ENCODE measurements at regions not wholly inside any gene's neighbourhood (a gene's known extent, or its start where the extent isn't known, plus 50 kb on each side); places are given as distances from the start of the nearest gene placed in this dataset.

DNA sequence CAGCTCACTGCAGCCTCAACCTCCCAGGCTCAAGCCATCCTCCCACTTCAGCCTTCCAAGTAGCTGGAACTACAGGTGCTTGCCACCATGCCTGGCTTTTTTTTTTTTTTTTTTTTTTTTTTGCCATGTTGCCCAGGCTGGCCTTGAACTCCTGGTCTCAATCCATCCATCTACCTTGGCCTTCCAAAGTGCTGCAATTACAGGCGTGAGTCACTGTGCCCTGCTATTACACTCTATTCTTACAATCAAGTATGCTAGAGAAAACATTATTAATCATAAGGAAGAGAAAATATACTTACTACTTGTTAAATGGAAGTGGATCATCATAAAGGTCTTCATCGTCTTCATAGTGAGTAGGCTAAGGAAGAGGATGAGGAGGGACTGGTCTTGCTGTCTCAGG lies 93.3 kb upstream of the DOCK9 start:
- Histone ChIP-seq H3K4me3 (no peak overlapping the region), H3K9me3 (peaks cover 8% of the 10 kb centered on the region), H3K36me3 (no peaks in the 10 kb centered on the region), H3K27ac (no peak overlapping the region), H3K4me1 (peaks cover 21% of the 10 kb centered on the region), H3K27me3 (ENCODE audit: low read depth) (no peaks in the 10 kb centered on the region)
- intact Hi-C loops (cut with DNase I) = no loop called here
- ATAC-seq (no peak), DNase-seq (no peak)
- TF ChIP-seq, protein P1, sequence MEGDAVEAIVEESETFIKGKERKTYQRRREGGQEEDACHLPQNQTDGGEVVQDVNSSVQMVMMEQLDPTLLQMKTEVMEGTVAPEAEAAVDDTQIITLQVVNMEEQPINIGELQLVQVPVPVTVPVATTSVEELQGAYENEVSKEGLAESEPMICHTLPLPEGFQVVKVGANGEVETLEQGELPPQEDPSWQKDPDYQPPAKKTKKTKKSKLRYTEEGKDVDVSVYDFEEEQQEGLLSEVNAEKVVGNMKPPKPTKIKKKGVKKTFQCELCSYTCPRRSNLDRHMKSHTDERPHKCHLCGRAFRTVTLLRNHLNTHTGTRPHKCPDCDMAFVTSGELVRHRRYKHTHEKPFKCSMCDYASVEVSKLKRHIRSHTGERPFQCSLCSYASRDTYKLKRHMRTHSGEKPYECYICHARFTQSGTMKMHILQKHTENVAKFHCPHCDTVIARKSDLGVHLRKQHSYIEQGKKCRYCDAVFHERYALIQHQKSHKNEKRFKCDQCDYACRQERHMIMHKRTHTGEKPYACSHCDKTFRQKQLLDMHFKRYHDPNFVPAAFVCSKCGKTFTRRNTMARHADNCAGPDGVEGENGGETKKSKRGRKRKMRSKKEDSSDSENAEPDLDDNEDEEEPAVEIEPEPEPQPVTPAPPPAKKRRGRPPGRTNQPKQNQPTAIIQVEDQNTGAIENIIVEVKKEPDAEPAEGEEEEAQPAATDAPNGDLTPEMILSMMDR (IDR thresholded peaks at IDR 0.05) = no peak

DNA sequence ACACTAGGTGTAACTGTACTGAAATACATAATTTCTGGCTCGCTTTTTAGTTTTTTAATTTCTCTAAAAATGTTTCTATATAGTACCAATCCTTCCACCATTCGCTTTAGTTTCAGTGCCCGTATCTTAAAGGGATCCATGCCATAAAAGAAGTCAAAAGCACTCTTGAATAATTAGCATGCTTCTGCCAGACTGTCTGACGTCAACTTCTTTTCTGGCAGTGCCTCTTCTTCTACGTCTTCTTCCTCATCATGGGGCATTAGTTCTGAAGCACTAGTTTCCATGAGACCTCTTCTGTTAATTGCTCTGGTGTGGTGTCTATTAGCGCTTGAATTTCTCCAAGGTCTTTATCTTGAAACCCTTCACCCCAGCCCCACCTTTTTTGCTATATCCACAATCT lies 93.8 kb upstream of the DOCK9 start:
- Histone ChIP-seq H3K27me3 (ENCODE audit: low read depth) (no peaks in the 10 kb centered on the region), H3K27ac (no peak overlapping the region), H3K9me3 (peaks cover 8% of the 10 kb centered on the region), H3K4me3 (no peak overlapping the region), H3K4me1 (peaks cover 24% of the 10 kb centered on the region), H3K36me3 (no peaks in the 10 kb centered on the region)
- TF ChIP-seq, protein P1 (IDR thresholded peaks at IDR 0.05) = no peak
- no peak for ATAC-seq
- DNase-seq = no peak
- intact Hi-C loops (cut with DNase I) = no loop called here

DNA sequence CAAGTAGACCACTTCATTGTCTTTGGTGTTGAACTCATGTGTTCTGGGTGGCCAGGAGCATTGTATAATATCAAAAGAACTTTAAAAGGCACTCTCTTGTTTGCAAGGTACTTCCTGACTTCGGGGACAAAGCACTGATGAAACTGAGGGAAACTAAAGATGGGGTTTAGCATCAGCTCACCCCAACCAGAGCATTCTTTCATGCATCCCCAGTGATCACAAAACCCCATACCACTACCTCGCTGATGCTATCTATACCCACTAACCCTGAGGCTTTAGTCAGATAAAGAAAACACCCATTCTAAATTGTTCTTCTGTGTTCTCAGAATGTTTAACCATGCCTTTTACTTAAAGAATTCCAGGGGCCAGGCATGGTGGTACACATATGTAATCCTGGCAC lies 94.5 kb upstream of the DOCK9 start:
- H3K36me3 ChIP-seq = no peaks in the 10 kb centered on the region
- TF ChIP-seq, protein P1 (IDR thresholded peaks at IDR 0.05) = no peak
- no peaks in the 10 kb centered on the region for H3K27me3 ChIP-seq (ENCODE audit: low read depth)
- H3K4me1 ChIP-seq = peaks cover 19% of the 10 kb centered on the region
- H3K4me3 ChIP-seq = no peak overlapping the region
- ATAC-seq (no peak), DNase-seq (no peak)
- intact Hi-C loops (cut with DNase I) = no loop called here
- H3K9me3 ChIP-seq = peaks cover 8% of the 10 kb centered on the region
- no peak overlapping the region for H3K27ac ChIP-seq

DNA sequence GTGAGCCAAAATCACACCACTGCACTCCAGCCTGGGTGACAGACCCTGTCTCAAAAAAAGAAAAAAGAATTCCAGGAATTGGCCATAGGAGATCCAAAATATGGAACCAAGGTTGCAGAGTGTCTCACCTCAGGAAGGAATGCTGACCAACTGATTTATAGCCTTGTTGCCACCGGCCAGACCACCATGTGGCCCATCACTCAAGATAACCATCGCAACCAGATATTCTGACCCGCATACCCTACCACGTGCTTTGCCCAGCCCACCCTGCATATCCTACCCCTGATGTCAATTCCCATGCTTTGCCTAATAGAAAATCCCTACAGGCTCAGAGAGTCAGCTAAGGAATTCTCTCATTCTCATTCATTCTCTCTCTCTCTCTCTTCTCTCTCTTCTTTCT lies 95.1 kb upstream of the DOCK9 start:
- Histone ChIP-seq H3K9me3 (peaks cover 8% of the 10 kb centered on the region), H3K36me3 (no peaks in the 10 kb centered on the region), H3K4me1 (peaks cover 15% of the 10 kb centered on the region), H3K4me3 (no peak overlapping the region), H3K27ac (no peak overlapping the region), H3K27me3 (ENCODE audit: low read depth) (no peaks in the 10 kb centered on the region)
- DNase-seq (no peak), ATAC-seq (no peak)
- TF ChIP-seq, protein P1 (IDR thresholded peaks at IDR 0.05) = no peak
- intact Hi-C loops (cut with DNase I) = no loop called here

DNA sequence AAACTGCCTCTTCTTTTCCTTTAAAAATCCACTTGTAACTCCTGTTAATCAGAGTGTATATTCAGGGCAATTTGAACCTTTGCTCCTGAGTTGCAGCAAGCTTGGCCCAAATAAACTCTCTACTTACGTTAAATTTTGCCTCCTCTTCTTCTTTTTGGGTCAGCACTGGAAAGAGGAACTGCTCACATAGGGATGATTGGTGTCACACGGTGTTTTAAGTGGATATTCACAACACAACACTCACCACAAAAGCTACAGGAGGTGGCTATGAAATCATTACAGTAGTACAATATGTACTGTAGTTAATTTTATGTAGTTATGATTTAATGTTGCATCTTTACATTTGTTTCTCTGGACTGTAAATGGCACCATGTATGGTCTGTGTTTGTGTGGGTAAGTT lies 96.8 kb upstream of the DOCK9 start:
- ATAC-seq = no peak
- H3K36me3 ChIP-seq = no peaks in the 10 kb centered on the region
- no peak overlapping the region for H3K4me3 ChIP-seq
- H3K4me1 ChIP-seq = peaks cover 15% of the 10 kb centered on the region
- no peak for DNase-seq
- peaks cover 8% of the 10 kb centered on the region for H3K9me3 ChIP-seq
- no peaks in the 10 kb centered on the region for H3K27me3 ChIP-seq (ENCODE audit: low read depth)
- TF ChIP-seq, protein P1 (IDR thresholded peaks at IDR 0.05) = no peak
- no peak overlapping the region for H3K27ac ChIP-seq
- intact Hi-C loops (cut with DNase I) = no loop called here
